SKM-1 (cell line): ENCODE measurements at regions not wholly inside any gene's neighbourhood (a gene's known extent, or its start where the extent isn't known, plus 50 kb on each side); places are given as distances from the start of the nearest gene placed in this dataset.
A peak's percentile ranks its signal among the peaks of the same experiment; 100 is the strongest.

ENCODE experiments used
- DNase-seq: peaks from one replicate; lab custom pipeline; 2025; ENCODE audit not compliant: unreplicated experiment; lab: John Stamatoyannopoulos, UW

DNA sequence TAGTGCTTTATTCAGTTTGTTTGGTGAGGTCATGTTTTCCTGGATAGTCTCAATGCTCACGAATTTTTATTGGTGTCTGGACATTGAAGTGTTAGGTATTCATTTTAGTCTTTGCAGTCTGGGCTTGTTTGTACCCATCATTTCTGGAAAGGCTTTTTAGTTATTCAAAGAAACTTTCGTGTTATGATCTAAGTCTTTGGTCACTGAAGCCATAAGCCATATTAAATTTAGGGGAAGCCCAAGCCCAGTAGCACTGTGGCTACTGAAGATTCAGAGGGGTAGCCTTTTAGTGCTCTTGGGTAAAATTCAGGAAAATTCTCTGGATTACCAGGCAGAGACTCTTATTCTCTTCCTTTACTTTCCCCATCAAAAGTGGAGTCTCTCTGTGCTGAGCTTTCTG is 56.2 kb upstream of the PEX5L start:
- DNase-seq = no peak

DNA sequence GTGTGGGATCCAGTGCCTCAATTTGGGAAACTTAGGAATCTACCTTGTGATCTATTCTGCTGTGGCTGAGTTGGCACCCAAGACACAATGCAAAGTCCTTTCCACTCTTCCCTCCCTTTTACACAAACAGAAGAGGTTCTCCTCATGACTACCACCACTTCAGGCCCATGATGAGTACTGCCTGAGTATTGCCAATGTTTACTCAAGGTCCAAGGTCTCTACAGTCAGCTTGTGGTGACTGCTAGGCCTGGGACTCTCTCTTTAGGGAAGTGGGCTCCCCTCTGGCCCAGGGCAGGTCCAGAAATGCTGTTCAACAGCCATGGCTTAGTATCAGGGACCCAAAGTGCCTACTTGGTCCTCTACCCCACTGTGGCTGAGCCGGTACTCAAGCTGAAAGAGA is 56.8 kb upstream of the PEX5L start:
- DNase-seq = no peak

DNA sequence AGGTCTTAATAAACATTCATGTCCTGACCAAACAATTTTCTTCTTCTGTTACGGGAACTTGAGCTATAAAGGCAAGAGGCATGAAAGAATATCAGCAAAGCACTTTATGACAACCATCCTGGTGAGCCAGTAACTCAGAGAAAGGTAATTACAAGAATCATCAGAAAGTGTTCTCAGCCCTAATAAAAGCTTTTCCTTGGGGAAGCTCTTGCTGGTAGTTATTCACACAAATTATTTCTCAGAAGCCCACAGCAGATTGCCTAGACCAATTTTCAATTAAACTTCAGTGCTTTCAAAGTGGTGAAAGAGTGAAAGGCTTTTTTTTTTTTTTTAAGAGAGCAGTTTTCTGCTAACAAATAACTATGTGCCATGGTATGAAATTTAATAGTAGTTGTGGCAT is 60.9 kb upstream of the PEX5L start:
- no peak for DNase-seq

DNA sequence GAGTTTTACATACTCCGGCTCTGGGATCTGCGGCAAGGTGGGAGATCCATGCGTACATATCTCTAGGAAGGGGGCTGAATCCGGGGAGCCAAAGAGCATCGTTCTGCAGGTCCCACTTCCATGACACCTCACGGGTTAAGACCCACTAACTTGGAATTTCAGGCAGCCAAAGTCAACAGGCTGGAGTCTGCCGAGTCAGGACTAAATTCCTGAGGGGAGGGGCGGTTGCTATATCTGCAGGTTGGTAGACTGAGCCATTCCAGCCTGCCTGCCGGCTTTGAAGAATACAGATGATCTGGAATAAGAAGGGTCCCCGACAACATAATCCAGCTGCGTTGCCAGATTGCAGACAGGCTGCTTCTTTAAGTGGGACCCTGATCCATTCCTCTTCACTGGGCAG is 65.4 kb upstream of the PEX5L start:
- no peak for DNase-seq

DNA sequence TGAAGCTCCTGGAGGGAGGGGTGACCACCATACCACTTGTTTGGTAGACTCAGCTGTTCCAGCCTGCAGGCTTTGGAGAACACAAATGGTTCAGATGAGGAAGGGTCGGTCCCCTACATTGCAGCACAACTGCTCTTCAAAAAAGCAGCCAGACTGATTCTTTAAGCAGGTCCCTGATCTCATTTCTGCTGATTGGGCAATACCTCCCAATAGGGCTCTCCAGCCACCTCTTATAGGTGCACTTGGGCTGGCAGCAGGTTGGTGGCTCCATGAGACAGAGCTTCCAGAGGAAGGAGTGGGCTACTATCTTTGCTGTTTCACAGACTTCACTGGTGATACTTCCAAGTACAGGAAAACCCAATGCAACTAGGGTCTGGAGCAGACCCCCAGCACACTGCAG is 65.9 kb upstream of the PEX5L start:
- no peak for DNase-seq

DNA sequence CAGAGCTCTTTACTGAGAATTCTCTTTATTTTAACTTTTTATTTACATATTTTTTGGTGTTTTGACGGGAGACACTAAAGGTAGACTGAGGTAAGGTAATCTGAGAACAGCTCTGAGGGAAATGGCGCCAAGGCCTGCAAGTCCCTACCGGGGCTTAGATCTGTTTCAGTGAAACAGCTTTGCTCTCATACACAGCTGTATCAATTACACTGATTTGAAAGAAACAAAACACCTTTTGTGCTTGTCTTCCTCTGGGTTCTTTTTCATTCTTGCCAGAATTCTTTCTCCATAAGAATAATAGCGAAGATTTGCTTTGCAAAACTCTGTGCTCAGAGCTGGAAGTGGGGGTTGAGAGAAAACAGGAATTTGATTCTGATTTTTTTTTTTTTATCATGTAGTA is 79.5 kb upstream of the PEX5L start:
- no peak for DNase-seq

DNA sequence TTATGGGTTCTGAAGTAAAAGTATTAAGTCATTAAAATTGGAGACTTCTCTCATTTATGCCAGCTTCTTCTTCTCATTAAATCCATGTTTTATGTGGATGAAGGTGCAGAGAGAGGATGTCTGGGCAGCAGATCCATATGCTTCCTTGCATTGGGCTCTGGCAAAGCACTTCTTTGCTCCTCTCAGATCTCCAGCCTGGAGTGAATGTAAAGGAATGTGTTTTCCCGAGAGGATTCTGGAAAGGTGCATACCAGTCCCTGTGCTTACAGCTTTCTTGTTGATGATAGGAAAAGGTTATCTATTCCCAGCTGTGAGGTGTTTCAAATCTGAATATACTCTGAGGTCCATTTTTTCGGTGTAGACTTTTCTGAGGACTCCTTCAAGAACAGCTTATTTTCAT is 79.9 kb upstream of the PEX5L start:
- DNase-seq = no peak

DNA sequence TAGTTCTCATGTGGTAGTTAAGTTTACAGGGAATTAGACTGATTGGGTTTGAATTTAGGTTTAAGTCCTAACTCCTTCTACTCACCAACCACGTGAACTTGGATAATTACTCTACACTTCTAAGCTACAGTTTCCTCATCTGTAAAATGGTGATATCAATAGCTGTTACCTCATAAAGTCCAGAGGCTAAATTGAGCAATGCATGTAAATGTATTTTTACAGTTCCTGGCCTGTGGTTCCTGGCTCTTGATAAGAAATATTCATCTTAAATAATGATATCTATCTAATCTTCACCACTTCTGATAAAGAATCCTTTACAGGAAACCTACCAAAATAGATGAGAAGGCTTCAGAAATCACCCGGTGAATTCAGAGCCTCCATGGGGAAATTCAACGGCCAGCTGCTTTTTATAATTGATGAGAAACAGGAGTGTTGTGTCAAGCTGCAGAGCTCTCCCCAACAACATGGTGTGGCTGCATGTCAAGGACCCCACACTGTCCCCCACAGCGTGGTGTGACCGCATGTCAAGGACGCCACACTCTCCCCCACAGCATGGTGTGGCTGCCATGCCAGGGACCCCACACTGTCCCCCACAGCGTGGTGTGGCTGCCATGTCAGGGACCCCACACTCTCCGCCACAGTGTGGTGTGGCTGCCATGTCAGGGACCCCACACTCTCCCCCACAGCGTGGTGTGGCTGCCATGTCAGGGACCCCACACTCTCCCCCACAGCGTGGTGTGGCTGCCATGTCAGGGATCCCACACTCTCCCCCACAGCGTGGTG is 80.8 kb upstream of the PEX5L start:
- no peak for DNase-seq

DNA sequence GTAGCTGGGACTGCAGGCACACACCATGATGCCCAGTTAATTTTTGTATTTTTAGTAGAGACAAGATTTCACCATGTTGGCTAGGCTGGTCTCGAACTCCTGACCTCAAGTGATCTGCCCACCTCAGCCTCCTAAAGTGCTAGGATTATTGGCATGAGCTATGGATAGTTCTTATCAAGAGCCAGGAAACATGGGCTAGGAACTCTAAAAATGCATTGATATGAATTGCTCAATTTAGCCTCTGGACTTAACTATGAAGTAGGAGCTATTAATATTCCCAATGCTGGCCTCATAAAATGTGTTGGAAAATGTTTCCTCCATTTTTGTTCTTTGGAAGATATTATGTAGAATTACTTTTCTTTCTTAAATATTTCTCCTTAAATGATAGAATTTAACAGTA is 82.8 kb upstream of the PEX5L start:
- no peak for DNase-seq

DNA sequence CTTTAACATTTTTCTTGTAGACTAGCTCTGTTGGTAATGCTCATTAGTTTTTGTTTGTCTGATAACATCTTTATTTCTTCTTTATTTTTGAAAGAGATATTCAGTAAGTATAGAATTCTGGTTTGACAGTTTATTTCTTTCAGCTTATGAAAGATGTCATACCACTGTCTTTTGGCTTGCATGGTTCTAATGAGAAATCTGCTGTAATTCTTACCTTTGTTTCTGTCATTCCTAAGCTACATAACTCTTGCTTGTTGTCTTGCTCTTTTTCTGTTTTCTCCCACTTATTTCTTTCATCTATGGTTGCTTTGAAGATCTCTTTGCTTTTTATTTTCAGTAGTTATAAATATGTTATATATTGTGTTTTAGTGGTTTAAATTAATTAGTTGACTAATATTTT is 87.2 kb upstream of the PEX5L start:
- no peak for DNase-seq

DNA sequence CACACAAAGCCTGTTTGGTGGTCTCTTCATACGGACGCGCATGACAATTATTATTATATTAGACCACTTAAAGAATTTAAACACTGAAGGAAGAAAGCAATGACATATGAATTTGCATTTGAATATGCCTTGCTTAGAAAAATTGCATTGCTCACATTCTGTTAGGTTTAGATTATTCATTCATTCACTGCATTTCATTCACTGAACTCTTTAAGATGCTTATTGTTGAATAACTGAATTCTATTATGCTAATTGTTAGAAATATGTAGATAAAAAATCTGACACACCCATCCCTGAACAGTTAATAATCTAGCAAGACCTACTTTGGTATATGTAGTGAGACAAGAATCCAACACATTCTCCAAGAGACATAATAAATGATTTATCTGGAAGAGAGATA is 94.4 kb upstream of the PEX5L start:
- DNase-seq = no peak

DNA sequence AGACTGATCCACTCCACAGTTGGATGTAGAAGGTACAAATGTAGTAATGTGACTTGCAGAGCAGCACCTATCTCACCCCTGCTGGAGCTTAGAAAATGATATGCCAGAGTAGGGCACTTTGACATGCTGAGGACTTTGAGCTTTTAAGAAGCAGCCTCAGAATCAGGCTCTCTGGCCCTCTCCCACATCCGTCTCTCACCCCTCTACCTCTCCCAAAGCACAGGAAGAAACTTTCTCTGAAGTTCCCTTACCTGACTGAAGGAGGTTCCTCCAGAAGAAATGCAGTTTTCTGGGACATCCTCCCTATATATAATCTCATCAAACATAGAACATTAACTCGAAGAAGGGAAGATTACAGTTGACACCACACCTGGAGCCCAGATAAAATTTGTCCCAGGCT is 98.4 kb upstream of the PEX5L start:
- no peak for DNase-seq

DNA sequence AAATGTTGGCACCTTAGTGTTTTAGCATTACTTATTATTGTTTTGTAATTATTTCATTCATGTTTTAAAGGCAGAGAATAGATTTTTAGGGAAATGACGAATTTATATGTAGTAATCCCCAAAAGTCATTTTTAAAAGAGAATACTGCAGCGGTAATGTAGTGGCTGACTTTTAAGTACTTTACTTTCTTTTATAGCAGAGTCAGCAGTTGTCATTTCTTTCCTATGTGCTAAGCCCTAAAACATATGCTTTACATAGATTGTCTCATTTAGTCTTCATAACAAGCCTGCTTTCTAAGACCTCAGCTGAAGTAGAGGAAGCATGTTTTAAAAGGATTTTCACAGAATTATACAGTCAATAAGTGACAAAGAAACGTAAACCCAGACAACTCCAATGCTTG is 102.1 kb upstream of the PEX5L start:
- DNase-seq = no peak

DNA sequence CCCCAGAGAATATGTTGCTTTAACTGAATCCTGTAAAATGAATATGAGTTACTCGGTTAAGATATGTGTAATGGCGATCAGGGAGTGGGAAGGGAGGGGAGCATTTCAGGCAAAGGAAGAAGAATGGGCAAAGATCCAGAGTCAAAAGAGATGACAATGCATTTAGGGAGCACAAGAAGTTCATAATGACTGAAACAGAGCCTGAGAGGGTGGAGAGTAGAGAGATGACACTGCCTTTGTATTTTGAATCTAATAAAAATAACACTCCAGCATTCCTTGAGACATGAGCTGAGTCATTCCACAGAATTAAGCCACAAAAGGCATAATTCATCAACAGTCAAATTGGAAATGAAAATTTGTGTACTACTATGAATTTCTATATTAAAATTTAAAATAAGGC is 105.3 kb upstream of the PEX5L start:
- DNase-seq = no peak

DNA sequence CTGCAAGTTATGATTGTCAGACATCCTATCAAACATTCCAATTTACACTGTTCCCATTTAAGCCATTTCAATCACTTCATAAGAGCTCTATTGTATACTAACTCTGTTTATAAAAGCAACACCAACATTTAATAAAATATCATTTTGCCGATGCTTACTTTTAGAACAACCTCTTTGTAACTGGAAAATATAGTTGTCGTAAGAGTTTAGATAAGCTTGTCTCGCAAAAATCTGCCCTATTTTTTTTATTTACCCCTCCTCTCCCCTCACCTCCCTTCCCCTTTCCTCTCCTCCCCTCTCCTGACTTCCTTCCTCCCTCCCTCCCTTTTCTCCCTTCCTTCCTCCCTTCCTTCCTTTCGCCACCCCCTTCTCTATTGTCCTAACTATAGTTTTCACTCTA is 105.7 kb upstream of the PEX5L start:
- no peak for DNase-seq

DNA sequence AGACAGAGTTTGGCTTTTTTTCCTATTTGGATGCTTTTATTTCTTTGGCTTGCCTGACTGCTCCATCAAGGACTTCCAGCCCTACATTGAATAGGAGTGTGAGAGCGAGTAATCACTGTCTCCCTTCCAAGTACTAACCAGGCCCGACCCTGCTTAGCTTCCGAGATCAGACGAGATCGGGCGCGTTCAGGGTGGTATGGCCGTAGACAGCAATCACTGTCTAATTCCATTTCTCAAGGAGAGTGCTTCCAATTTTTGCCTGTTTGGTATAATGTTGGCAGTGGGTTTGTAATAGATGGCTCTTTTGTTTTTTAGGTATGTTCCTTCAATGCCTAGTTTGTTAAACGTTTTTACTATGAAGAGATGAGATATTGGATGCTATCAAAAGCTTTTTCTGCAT is 125.0 kb upstream of the PEX5L start:
- no peak for DNase-seq

DNA sequence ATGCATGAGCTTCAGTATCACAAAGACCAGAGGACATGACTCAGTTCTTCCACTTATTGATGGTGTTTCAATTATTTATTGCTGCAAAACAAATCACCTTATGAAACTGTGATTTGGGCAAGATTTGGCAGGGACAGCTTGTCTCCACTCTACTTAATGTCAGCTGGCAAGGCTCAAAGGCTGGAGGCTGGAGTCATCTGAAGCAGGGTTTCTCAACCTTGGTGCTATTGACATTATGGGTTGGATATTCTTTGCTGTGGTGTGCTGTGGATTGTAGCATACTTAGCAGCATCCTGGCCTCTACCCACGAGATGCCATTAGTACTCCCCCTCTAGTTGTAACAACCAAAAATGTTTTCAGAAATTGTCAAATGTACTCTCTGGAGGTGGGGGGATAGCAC is 138.8 kb upstream of the PEX5L start:
- no peak for DNase-seq

DNA sequence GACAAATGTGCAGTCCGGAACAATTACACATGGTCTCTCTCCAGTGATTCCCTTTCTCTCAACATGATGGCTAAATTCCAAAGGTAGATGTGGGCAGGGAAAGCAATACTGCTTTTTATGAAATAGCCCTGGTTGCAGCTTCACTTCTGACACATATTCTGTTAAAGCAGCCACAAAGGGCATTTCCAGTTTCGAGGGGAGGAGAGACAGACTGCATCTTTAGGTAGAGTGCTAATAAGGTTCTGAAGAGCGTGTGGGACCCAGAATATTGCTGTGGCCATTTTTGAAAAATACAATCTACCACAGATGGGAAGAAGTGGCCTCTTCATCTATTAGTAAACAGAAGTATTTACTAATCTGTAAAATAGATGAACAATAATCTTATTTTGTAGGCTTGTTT is 139.3 kb upstream of the PEX5L start:
- DNase-seq = no peak

DNA sequence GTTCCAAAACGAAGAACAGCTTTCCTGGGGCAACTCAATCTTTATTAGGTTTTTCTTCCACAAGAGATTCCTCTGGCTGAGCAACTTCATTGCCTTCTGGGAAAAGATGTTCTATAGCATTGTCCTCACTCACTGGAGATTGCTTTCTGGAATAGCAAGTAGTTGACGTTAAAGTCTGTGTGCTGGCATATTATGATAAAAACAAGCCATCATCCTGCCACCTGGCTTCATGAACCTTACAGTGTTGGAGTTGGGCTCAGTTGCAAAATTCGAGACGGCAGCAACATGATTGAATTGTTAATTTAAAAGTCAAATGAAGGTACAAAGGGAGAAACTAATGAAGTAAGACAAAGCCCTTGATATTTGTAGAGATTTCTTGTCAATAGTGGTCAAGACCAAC is 140.5 kb upstream of the PEX5L start:
- DNase-seq = no peak

DNA sequence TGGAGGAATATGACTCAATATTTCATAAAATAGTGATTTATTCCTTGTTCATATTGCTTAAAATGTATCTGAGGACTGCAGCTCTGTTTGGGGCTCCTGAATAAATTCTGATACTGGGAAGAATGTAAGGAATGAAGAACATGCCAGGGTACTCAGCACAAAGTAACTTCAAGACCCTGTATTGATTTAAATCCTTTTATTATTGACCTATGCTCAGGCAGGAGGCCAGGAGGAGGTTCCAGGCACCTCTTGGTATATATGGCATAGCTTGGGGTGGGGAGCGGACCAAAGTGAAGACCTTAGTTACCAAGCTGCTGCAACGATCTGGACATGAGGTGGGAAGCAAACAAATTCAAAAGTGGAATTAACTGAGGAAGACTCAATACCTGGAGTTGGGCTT is 142.8 kb upstream of the PEX5L start:
- DNase-seq = no peak

DNA sequence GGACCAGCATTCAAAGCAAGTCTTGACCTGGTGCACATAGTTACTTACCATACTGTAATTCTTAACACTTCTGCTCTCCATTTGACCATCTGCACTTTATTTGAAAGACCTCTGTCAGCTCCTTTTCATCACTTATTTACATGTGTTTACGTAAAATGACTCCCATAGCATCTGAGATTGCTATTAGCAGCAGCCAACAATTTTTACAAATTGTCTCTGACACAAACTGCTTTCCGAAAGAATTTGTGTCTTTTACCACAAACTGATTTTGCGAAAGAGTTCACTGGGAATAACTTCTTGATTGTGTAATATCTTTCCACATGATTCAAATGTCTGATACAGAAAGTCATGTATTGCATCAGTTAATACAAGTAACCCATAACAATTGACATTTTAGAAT is 144.1 kb upstream of the PEX5L start:
- DNase-seq = no peak

DNA sequence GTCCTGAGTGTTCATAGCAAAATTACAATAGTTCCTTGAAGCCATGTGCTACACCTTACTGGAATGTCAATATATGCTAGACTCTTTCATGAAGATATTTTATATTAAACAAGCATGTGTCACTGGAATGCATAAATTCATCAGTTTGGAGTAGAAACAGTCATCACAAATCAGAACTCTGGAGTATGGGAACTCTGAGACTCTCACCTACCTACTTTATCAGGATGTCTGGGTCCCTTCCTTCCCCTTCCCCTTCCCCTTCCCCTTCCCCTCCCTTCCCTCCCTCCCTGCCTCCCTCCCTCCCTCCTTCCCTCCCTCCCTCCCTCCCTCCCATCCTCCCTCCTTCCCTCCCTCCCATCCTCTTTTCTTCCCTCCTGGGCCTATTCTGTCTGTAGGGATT is 144.7 kb upstream of the PEX5L start:
- no peak for DNase-seq

DNA sequence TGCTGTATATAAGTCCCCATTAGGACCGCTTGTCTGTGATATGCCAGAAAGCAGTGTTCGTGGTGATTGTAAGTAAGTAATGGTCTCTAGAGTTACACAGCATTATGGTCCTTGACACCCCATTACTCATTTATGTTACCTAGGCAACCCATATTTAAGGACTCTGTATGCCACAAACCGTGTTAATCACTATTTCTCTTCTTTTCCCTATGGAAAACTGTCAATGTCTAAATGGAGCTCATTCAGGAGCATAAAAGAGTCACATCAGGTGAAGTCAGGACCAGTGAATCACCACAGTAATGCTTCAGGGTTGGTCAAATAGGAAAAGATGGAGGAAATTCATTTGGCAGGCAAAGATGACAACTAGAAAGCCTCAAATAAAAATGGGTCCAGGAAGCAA is 146.6 kb upstream of the PEX5L start:
- DNase-seq = no peak

DNA sequence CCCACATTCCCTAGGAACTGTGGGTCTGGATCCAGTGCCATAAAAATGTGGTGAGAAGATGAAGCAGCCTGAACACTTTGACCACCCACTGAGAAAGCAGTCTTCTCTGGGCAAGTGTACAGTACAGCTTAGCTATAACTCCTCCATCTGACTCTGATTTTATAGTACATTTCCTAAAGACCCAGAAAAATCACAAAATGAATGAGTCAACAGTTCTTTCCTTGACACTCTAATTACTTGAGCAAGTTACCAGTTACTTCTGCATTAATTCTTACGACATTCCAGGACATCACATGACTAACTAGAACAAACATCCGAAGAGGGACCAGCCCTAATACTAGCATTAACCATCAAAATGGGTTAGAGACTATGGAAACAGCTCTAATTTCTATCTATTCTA is 148.1 kb upstream of the PEX5L start:
- peak; percentile 3 for DNase-seq
